Amygdala (tissue), 56 donors: ENCODE measurements at regions not wholly inside any gene's neighbourhood (a gene's known extent, or its start where the extent isn't known, plus 50 kb on each side); places are given as distances from the start of the nearest gene placed in this dataset.

ENCODE experiments used
- DNase-seq, 56 donors: peaks; one replicate each; lab custom pipeline; 2025; lab: John Stamatoyannopoulos, UW

GRCh38 chr15:91698241-91698640, 155.3 kb upstream of the SLCO3A1 start:
- DNase-seq, result no peak

- DNase-seq, result no peak
These were observed 153.8 kb upstream of the SLCO3A1 start for GRCh38 chr15:91699741-91700140.

- DNase-seq, result no peak
These were observed 150.2 kb upstream of the SLCO3A1 start for GRCh38 chr15:91703274-91703673.

- DNase-seq, result no peak
These were observed 149.2 kb upstream of the SLCO3A1 start for GRCh38 chr15:91704343-91704742.

GRCh38 chr15:91706322-91707032, 147.0 kb upstream of the SLCO3A1 start:
- DNase-seq, result peak in 54 of 56 donors; percentile 3 to 88 (median 51)

- DNase-seq, result no peak
These were observed 143.3 kb upstream of the SLCO3A1 start for GRCh38 chr15:91710080-91710698.

GRCh38 chr15:91711384-91712033, 142.0 kb upstream of the SLCO3A1 start:
- no peak for DNase-seq

GRCh38 chr15:91712286-91712685, 141.2 kb upstream of the SLCO3A1 start:
- DNase-seq, result no peak

- DNase-seq, result no peak
These were observed 137.0 kb upstream of the SLCO3A1 start for GRCh38 chr15:91716536-91716935.

- no peak for DNase-seq
These were observed 135.7 kb upstream of the SLCO3A1 start for GRCh38 chr15:91717811-91718210.

GRCh38 chr15:91723959-91724358, 129.5 kb upstream of the SLCO3A1 start:
- no peak for DNase-seq

- DNase-seq, result no peak
These were observed 119.8 kb upstream of the SLCO3A1 start for GRCh38 chr15:91733661-91734060.

- no peak for DNase-seq
These were observed 116.2 kb upstream of the SLCO3A1 start for GRCh38 chr15:91737151-91737818.

GRCh38 chr15:91741986-91742385, 111.5 kb upstream of the SLCO3A1 start:
- DNase-seq, result no peak

GRCh38 chr15:91751611-91752010, 101.9 kb upstream of the SLCO3A1 start:
- peak in 2 of 56 donors; percentile 15 to 56 for DNase-seq

GRCh38 chr15:91752081-91752785, 101.3 kb upstream of the SLCO3A1 start:
- DNase-seq, result peak in 37 of 56 donors; percentile 5 to 74 (median 36)

GRCh38 chr15:91759560-91759959, 93.9 kb upstream of the SLCO3A1 start:
- no peak for DNase-seq

- no peak for DNase-seq
These were observed 87.8 kb upstream of the SLCO3A1 start for GRCh38 chr15:91765660-91766059.

- DNase-seq, result no peak
These were observed 84.0 kb upstream of the SLCO3A1 start for GRCh38 chr15:91769476-91769875.

GRCh38 chr15:91769894-91770293, 83.6 kb upstream of the SLCO3A1 start:
- DNase-seq, result no peak

- no peak for DNase-seq
These were observed 77.4 kb upstream of the SLCO3A1 start for GRCh38 chr15:91776104-91776503.
